SK-N-SH (cell line): ENCODE measurements at regions not wholly inside any gene's neighbourhood (a gene's known extent, or its start where the extent isn't known, plus 50 kb on each side); places are given as distances from the start of the nearest gene placed in this dataset.

Experiments
- CTCF ChIA-PET: fragments of 300-600, 350-600 bp; formaldehyde crosslinking; extraction: SDS; loops from one replicate; lab custom pipeline; 2021; lab: Yijun Ruan, JAX
- POLR2A ChIA-PET: fragments of 350-600 bp; sonication (Branson Sonifier 250); formaldehyde crosslinking; extraction: SDS; loops from one replicate; lab custom pipeline; 2020; ENCODE audit warnings: antibody characterized with exemption, inconsistent platforms; lab: Yijun Ruan, JAX
- DNase-seq: peaks from one replicate; pipeline ENCODE4 v3.0.0; 2012
- H2AFZ ChIP-seq: fragments of 200-600 bp; sonication (generic); 2 replicates; pipeline ENCODE4 v1.8.1; 2016; ENCODE audit warnings: antibody characterized with exemption, mild to moderate bottlenecking, low read depth
- H3F3A ChIP-seq: fragments of 200-600 bp; sonication (generic); replicated peaks from 2 replicates; pipeline ENCODE3; 2016; ENCODE audit warnings: antibody characterized with exemption, mild to moderate bottlenecking; ENCODE audit not compliant: insufficient read depth
- H3K27ac ChIP-seq, 2 experiments: fragments of 200-500 bp in 1 of 2; fragments of 200-600 bp in 1 of 2; sonication (Bioruptor generic) in 1 of 2; sonication (generic), shearing (Covaris generic) in 1 of 2; 2 replicates each; pipeline versions ENCODE4 v1.5.1 to v1.6.1; 2014 to 2016; ENCODE audit warnings: low read depth in 2 of 2, inconsistent platforms in 1 of 2, low read length in 1 of 2, mild to moderate bottlenecking in 1 of 2, mixed read lengths in 1 of 2
- H3K27me3 ChIP-seq: fragments of 200-600 bp; sonication (generic), shearing (Covaris generic); 2 replicates; pipeline ENCODE4 v1.6.1; 2016; ENCODE audit warnings: mixed run types; ENCODE audit not compliant: insufficient read depth
- H3K36me3 ChIP-seq, 2 experiments: fragments of 200-500 bp in 1 of 2; fragments of 200-600 bp in 1 of 2; sonication (Bioruptor generic) in 1 of 2; sonication (generic) in 1 of 2; replicated peaks in 1 of 2; 2 replicates each; pipeline versions ENCODE3 to v1.5.1; 2014 to 2016; ENCODE audit warnings: low read length in 1 of 2, mild to moderate bottlenecking in 1 of 2; ENCODE audit not compliant: insufficient read depth in 2 of 2, control insufficient read depth in 1 of 2
- H3K4me1 ChIP-seq, 2 experiments: fragments of 200-500 bp in 1 of 2; fragments of 200-600 bp in 1 of 2; sonication (Bioruptor generic) in 1 of 2; sonication (generic), shearing (Covaris generic) in 1 of 2; 2 replicates each; pipeline versions ENCODE4 v1.5.1 to v1.6.1; 2014 to 2016; ENCODE audit warnings: low read depth in 1 of 2, low read length in 1 of 2, mixed run types in 1 of 2; ENCODE audit not compliant: insufficient read depth in 2 of 2, control insufficient read depth in 1 of 2
- H3K4me2 ChIP-seq: fragments of 200-600 bp; sonication (generic), shearing (Covaris generic); 2 replicates; pipeline ENCODE4 v1.6.1; 2017; ENCODE audit warnings: mixed run types
- H3K4me3 ChIP-seq, 2 experiments: fragments of 200-500 bp in 1 of 2; fragments of 200-600 bp in 1 of 2; sonication (Bioruptor generic) in 1 of 2; sonication (generic), shearing (Covaris generic) in 1 of 2; 2 replicates each; pipeline versions ENCODE4 v1.5.1 to v1.8.1; 2014 to 2016; ENCODE audit warnings: low read depth in 2 of 2, inconsistent platforms in 1 of 2, low read length in 1 of 2, mild to moderate bottlenecking in 1 of 2, mixed read lengths in 1 of 2, moderate library complexity in 1 of 2
- H3K79me2 ChIP-seq: fragments of 200-600 bp; sonication (generic); 2 replicates; pipeline ENCODE4 v1.8.1; 2017; ENCODE audit warnings: mild to moderate bottlenecking; ENCODE audit not compliant: insufficient read depth
- H3K9ac ChIP-seq: fragments of 200-600 bp; sonication (generic); 2 replicates; pipeline ENCODE4 v1.6.1; 2017; ENCODE audit warnings: mixed run types
- H3K9me2 ChIP-seq: fragments of 200-600 bp; sonication (generic); 2 replicates; pipeline ENCODE4 v1.6.1; 2017; ENCODE audit warnings: mixed run types
- H3K9me3 ChIP-seq: fragments of 200-600 bp; sonication (generic); 2 replicates; pipeline ENCODE4 v1.6.1; 2017; ENCODE audit warnings: mixed run types, mild to moderate bottlenecking, moderate library complexity
- H4K20me1 ChIP-seq: fragments of 200-600 bp; sonication (generic); 2 replicates; pipeline ENCODE4 v1.6.1; 2017; ENCODE audit warnings: mild to moderate bottlenecking, mixed run types; ENCODE audit not compliant: insufficient read depth
- ELF1 ChIP-seq: IDR thresholded peaks from 2 replicates; pipeline ENCODE4 v1.4.0; 2012
- EP300 ChIP-seq, 2 experiments: IDR thresholded peaks; 2 replicates each; pipeline versions ENCODE4 v1.4.0 to v1.6.1; 2012; ENCODE audit warnings: borderline replicate concordance in 1 of 2, low read depth in 1 of 2, low read length in 1 of 2
- RAD21 ChIP-seq: IDR thresholded peaks from 2 replicates; pipeline ENCODE4 v1.6.1; 2012; ENCODE audit warnings: mild to moderate bottlenecking, low read length
- RFX5 ChIP-seq: IDR thresholded peaks from 2 replicates; pipeline ENCODE4 v1.6.1; 2012; ENCODE audit warnings: mild to moderate bottlenecking, improper control_type of control experiment, low read length
- SIN3A ChIP-seq: IDR thresholded peaks from 2 replicates; pipeline ENCODE4 v1.6.1; 2012; ENCODE audit warnings: low read depth, mild to moderate bottlenecking, low read length, moderate library complexity, borderline replicate concordance
- USF2 ChIP-seq: fragments of 150-350 bp; IDR thresholded peaks from 2 replicates; pipeline ENCODE4 v1.6.1; 2017; ENCODE audit warnings: antibody characterized with exemption, low read length, low read depth, borderline replicate concordance
- WGBS: methylation state at CpG from one replicate; pipeline ENCODE4 v1.1.6; 2017; ENCODE audit warnings: low lambda C conversion rate; 5-methylcytosine and 5-hydroxymethylcytosine counted together
- TF ChIP-seq, protein P1 (sequence below): IDR thresholded peaks from 2 replicates; pipeline ENCODE4 v1.6.1; 2012; ENCODE audit warnings: mild to moderate bottlenecking, low read depth, low read length, moderate library complexity

DNA sequence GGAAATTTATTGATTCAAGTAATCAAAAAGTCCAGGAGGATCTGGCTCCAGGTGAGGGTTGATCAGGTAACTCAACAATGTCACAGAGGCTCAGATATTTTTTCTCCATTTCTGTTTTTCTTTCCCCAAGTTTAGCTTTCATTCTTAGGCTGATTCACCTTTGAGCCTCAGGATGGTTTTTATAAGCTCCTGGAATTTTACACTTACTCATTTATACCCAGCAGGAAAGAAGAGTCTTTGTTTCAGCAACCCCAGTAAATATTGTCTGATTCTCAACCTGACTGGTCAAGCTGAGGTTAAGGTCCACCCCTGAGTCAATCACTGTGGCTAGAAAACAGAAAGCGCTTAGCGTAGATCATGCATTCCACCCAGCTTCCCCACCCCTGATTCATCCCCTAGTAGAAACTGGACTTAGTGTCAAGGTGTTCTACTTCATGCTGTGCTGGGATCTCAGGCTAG, 500.6 kb downstream of the KIF4B start:
- 69% methylated on average over 2 of the region's 2 CpGs for WGBS
- Histone ChIP-seq H3K9me2 (no peaks in the 10 kb centered on the region), H3K4me1 (peaks cover 0 to 2% of the 10 kb centered on the region in 2 experiments; a peak in 1 of 4 replicates), H3K4me2 (no peak overlapping the region), H3K36me3 (no peaks in the 10 kb centered on the region), H3F3A (no peaks in the 10 kb centered on the region), H3K4me3 (no peak overlapping the region), H4K20me1 (no peaks in the 10 kb centered on the region), H3K27me3 (no peaks in the 10 kb centered on the region), H3K9me3 (no peaks in the 10 kb centered on the region), H2AFZ (no peak overlapping the region), H3K9ac (no peak overlapping the region), H3K27ac (no peak overlapping the region), H3K79me2 (no peaks in the 10 kb centered on the region)
- TF ChIP-seq USF2 (no peak), RFX5 (no peak), EP300 (IDR thresholded peaks at IDR 0.05; ENCODE audit: borderline replicate concordance in 1 of 2, low read depth in 1 of 2, low read length in 1 of 2) (no peak), RAD21 (no peak)
- POLR2A ChIA-PET: no interaction called here
- DNase-seq: no peak
- CTCF ChIA-PET: no interaction called here

DNA sequence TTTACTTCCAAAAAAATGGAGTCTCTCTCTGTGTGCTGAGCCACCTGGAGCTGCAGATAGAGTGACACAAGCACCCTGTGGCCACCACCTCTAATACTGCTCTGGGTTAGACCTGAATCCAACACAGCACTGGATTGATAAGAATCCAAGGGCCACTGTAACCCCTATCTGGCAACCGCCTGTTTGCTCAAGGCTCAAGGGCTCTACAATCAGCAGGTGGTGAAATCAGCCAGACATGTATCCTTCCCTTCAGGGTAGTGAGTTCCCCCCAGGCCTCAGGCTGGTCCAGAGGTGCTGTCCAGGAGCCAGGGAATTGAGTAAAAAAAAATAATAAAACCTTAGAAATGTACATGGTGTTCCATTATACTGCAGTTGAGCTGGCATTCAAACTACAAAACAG, 509.0 kb downstream of the KIF4B start:
- POLR2A ChIA-PET: no interaction called here
- Histone ChIP-seq H4K20me1 (no peaks in the 10 kb centered on the region), H2AFZ (no peak overlapping the region), H3K27me3 (no peaks in the 10 kb centered on the region), H3K36me3 (no peaks in the 10 kb centered on the region), H3K4me1 (no peaks in the 10 kb centered on the region), H3K27ac (no peak overlapping the region), H3F3A (no peaks in the 10 kb centered on the region), H3K9me2 (no peaks in the 10 kb centered on the region), H3K4me3 (no peak overlapping the region), H3K9ac (no peak overlapping the region), H3K9me3 (no peaks in the 10 kb centered on the region), H3K79me2 (no peaks in the 10 kb centered on the region), H3K4me2 (no peak overlapping the region)
- DNase-seq: no peak
- 38% methylated on average over 1 of the region's 1 CpG for WGBS
- TF ChIP-seq SIN3A: no peak
- no peak for TF ChIP-seq ELF1
- TF ChIP-seq, protein P1, sequence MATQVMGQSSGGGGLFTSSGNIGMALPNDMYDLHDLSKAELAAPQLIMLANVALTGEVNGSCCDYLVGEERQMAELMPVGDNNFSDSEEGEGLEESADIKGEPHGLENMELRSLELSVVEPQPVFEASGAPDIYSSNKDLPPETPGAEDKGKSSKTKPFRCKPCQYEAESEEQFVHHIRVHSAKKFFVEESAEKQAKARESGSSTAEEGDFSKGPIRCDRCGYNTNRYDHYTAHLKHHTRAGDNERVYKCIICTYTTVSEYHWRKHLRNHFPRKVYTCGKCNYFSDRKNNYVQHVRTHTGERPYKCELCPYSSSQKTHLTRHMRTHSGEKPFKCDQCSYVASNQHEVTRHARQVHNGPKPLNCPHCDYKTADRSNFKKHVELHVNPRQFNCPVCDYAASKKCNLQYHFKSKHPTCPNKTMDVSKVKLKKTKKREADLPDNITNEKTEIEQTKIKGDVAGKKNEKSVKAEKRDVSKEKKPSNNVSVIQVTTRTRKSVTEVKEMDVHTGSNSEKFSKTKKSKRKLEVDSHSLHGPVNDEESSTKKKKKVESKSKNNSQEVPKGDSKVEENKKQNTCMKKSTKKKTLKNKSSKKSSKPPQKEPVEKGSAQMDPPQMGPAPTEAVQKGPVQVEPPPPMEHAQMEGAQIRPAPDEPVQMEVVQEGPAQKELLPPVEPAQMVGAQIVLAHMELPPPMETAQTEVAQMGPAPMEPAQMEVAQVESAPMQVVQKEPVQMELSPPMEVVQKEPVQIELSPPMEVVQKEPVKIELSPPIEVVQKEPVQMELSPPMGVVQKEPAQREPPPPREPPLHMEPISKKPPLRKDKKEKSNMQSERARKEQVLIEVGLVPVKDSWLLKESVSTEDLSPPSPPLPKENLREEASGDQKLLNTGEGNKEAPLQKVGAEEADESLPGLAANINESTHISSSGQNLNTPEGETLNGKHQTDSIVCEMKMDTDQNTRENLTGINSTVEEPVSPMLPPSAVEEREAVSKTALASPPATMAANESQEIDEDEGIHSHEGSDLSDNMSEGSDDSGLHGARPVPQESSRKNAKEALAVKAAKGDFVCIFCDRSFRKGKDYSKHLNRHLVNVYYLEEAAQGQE: no peak
- CTCF ChIA-PET: no interaction called here
